GM12864 (cell line): ENCODE measurements at regions not wholly inside any gene's neighbourhood (a gene's known extent, or its start where the extent isn't known, plus 50 kb on each side); places are given as distances from the start of the nearest gene placed in this dataset.
A peak's percentile ranks its signal among the peaks of the same experiment; 100 is the strongest.

ENCODE experiments used
- DNase-seq: peaks from one replicate; pipeline ENCODE4 v3.0.0-alpha.2; 2011; ENCODE audit warnings: low read depth
- H3K4me3 ChIP-seq: 2 replicates; pipeline ENCODE4 v1.5.1; 2011; ENCODE audit warnings: mild to moderate bottlenecking, low read depth, low read length, control low read depth
- TF ChIP-seq, protein P1 (sequence below): IDR thresholded peaks from 2 replicates; pipeline ENCODE4 v1.5.1; 2011; ENCODE audit warnings: low read depth, mild to moderate bottlenecking, moderate library complexity, low read length, control low read depth, inconsistent platforms; ENCODE audit errors: missing control alignments

DNA sequence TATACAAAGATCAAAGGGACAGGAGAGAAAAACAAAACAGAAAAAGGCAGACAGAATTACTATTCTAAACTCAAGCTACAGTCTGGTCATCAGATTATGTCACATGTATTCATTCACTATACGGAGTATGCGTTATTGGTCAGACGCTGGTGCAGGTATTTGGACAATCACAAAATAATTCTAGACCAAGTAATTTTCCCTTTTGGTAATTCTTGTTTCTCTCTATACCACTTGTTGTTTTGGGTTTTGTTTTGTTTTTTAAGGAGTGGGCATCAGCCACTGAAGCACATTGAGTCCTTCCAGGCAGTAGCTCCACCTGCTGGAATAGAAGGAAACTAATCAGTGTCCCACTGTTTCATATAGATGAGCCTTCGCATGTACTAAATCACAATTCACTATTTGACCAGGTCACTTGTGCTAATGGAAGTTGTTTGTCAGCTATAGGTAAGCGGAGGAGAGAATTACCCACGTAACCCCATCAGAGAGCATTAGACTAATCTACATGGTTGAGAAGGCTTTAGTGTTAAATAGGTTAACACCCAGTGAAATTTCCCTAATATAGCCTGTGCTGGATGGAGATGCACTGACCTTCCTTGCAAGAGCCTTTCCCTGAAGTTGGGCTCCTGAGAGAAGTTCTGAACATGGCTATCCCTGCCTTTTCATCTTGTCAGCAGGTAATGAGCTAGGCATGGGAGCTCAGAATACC, 77.9 kb downstream of the TNFAIP3 start:
- TF ChIP-seq, protein P1, sequence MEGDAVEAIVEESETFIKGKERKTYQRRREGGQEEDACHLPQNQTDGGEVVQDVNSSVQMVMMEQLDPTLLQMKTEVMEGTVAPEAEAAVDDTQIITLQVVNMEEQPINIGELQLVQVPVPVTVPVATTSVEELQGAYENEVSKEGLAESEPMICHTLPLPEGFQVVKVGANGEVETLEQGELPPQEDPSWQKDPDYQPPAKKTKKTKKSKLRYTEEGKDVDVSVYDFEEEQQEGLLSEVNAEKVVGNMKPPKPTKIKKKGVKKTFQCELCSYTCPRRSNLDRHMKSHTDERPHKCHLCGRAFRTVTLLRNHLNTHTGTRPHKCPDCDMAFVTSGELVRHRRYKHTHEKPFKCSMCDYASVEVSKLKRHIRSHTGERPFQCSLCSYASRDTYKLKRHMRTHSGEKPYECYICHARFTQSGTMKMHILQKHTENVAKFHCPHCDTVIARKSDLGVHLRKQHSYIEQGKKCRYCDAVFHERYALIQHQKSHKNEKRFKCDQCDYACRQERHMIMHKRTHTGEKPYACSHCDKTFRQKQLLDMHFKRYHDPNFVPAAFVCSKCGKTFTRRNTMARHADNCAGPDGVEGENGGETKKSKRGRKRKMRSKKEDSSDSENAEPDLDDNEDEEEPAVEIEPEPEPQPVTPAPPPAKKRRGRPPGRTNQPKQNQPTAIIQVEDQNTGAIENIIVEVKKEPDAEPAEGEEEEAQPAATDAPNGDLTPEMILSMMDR = peak; percentile 69
- H3K4me3 ChIP-seq = no peak overlapping the region
- DNase-seq = no peak

DNA sequence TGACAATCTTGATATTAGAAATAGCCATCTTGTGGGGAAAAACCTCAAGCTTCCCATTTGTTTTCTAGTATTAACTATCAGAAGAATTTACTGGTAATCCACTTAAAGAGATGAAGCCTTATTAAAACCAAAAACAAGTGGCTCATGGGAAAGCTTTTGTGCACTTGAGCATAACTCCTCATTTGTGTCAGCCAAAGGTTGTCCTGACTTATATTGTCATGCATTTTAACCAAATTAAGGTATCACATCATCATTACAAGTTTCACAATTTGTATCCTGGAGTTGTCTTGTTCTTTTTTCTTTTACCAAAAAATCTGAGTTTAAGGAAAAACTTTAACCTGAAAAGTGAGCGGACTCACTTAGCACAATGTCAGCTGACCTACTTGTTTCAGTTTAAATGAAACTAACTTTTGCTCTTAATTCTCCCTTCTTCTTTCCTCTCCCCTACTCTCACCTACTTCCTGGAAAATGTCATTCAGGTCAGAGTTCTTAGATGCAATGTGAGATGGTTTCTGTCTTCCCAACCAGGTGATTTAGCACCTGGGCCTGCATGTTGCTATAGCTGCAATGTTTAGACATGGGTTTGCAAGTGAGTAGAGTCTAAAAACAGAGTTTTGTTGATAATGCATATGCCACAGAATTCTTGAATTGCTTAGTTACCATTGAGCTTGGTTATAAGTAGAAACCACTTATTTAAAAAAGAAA, 82.8 kb downstream of the TNFAIP3 start:
- DNase-seq = no peak
- TF ChIP-seq, protein P1 = no peak
- no peak overlapping the region for H3K4me3 ChIP-seq

DNA sequence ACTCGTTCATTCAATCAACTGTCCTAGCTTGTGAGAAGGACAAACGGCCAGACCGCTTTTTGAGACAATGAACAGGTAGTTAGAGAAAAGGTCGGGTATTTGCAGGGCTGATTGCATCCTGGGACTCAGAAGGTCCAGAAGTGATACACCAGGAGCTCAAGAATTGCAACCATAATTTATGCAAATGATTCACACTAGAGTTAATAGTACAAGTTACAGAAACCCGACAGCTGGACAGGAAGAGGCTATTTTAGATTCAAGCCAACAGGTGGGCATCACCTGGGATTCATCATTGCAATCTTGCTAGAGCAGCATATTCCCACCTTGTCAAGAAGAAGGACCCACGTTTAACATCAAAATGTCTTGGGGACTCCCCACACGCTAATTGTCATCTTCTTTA, 83.5 kb downstream of the TNFAIP3 start:
- H3K4me3 ChIP-seq = no peak overlapping the region
- TF ChIP-seq, protein P1 = no peak
- DNase-seq = no peak

DNA sequence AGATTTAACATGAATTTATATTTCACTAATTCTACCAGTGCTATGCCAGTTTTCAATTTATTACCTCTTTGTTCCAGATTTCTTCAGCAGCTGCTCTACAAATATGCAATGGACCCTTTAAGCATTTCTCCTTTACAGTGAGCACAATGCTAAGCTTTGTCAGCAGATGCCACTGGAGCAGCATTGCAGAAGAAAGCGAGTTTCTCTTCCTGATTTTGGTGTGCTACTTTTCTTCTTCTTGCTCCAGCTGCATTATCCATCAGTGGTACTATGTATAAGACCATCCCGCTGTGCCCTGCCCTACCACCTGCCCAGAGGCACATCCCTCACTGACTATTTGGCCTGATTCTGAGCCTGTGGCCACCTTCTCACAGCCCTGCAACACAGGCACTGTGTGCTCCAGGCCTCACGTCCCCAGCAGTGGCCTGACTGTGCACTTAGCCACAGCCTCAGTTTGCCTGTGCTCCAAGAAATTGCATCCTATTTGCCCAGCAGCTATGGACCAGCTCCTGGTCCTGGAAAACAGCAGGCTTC, 84.1 kb downstream of the TNFAIP3 start:
- DNase-seq = no peak
- TF ChIP-seq, protein P1 = peak; percentile 38
- no peak overlapping the region for H3K4me3 ChIP-seq

DNA sequence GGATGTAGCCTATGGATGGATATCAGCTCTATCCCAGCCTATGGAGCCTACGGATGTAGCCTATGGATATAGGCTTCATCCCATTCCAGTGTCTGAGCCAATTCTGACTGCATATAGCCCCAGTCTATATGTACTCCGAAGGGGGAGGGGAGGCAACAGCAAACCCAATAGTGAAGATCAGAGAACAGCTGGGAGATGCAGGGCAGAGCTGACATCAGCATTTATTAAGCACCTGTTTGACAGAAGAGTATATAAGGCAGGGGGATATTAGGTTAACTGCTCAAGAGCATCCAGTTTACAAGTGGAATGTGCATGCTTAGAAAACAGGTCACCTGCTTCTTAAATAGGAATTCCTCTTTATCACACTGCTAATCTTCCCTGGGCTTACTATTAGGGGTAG, 85.2 kb downstream of the TNFAIP3 start:
- no peak for DNase-seq
- TF ChIP-seq, protein P1 = no peak
- no peak overlapping the region for H3K4me3 ChIP-seq

DNA sequence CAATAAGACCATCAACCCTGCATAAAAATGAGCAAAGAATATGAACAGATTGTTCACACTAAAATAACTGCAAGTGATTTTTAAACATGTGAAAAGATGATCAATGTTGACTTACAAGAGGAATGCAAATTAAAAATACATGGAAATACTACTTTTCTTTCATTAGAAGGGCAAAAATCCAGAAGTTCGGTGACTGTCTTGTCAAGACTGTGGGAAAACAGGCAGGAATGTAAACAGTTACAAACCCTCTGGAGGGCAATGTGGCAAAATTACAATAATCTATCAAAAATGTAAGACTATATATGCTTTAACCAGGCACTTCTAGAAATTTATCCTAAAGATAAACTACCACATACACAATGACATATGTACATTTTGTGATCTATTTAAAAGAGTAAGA, 86.7 kb downstream of the TNFAIP3 start:
- TF ChIP-seq, protein P1 = no peak
- no peak for DNase-seq

More for the DNA sequence above, 86.7 kb downstream of the TNFAIP3 start:
- no peak overlapping the region for H3K4me3 ChIP-seq
